ENCODE measurements at regions not wholly inside any gene's neighbourhood (a gene's known extent, or its start where the extent isn't known, plus 50 kb on each side); places are given as distances from the start of the nearest gene placed in this dataset.

DNA sequence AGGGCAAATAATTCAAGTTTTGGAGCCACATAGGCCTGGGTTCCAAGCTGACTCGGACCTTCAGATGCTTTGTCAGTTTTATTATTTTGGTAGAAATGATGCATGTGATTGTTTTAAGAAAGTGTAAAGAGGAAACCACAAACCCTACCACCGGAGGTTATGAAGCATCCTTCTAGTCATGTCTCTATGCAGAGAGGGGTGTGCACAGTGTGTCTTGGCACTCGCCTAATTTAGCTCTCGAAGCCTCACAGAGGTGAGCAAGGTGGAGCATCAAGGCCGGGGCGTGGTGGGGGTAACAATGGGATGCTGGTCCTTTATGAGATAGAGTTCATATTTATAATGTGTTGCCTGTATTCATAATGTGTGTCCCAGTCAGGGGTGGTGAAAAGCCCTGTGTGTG is 63.7 kb upstream of the SMAD6 start:
- TF ChIP-seq, protein P1, sequence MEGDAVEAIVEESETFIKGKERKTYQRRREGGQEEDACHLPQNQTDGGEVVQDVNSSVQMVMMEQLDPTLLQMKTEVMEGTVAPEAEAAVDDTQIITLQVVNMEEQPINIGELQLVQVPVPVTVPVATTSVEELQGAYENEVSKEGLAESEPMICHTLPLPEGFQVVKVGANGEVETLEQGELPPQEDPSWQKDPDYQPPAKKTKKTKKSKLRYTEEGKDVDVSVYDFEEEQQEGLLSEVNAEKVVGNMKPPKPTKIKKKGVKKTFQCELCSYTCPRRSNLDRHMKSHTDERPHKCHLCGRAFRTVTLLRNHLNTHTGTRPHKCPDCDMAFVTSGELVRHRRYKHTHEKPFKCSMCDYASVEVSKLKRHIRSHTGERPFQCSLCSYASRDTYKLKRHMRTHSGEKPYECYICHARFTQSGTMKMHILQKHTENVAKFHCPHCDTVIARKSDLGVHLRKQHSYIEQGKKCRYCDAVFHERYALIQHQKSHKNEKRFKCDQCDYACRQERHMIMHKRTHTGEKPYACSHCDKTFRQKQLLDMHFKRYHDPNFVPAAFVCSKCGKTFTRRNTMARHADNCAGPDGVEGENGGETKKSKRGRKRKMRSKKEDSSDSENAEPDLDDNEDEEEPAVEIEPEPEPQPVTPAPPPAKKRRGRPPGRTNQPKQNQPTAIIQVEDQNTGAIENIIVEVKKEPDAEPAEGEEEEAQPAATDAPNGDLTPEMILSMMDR (IDR thresholded peaks at IDR 0.05; ENCODE audit: low read depth, low read length, poor library complexity, severe bottlenecking) = no peak
- no peak for TF ChIP-seq EZH2phosphoT487 (IDR thresholded peaks at IDR 0.05; ENCODE audit: borderline replicate concordance, low read length)
